GM04503 (cell line): ENCODE measurements at regions not wholly inside any gene's neighbourhood (a gene's known extent, or its start where the extent isn't known, plus 50 kb on each side); places are given as distances from the start of the nearest gene placed in this dataset.
"Not testable (repeated sequence)": the region's sequence is repeated elsewhere in the genome, so short reads cannot be mapped to it uniquely, and the experiment has no call there.

Experiments
- DNase-seq: peaks from one replicate; pipeline ENCODE4 v3.0.0-alpha.2; 2012; ENCODE audit warnings: low read depth

- DNase-seq: no peak
Observed at GRCh38 chrX:96432647-96433046, 252.0 kb upstream of the DIAPH2 start.

GRCh38 chrX:96433409-96434077 lies 251.1 kb upstream of the DIAPH2 start:
- DNase-seq: no peak

GRCh38 chrX:96435378-96436035 lies 249.1 kb upstream of the DIAPH2 start:
- no peak for DNase-seq

- peak; percentile 60 for DNase-seq
Observed at GRCh38 chrX:96436105-96436504, 248.5 kb upstream of the DIAPH2 start.

GRCh38 chrX:96438803-96439202 lies 245.8 kb upstream of the DIAPH2 start:
- DNase-seq: no peak

- no peak for DNase-seq
Observed at GRCh38 chrX:96440941-96441340, 243.7 kb upstream of the DIAPH2 start.

GRCh38 chrX:96445531-96446065 lies 239.0 kb upstream of the DIAPH2 start:
- no peak for DNase-seq

GRCh38 chrX:96446524-96446923 lies 238.1 kb upstream of the DIAPH2 start:
- DNase-seq: no peak

- no peak for DNase-seq
Observed at GRCh38 chrX:96447161-96447560, 237.5 kb upstream of the DIAPH2 start.

GRCh38 chrX:96449191-96449590 lies 235.5 kb upstream of the DIAPH2 start:
- no peak for DNase-seq

GRCh38 chrX:96449896-96450295 lies 234.7 kb upstream of the DIAPH2 start:
- no peak for DNase-seq

GRCh38 chrX:96453139-96453538 lies 231.5 kb upstream of the DIAPH2 start:
- no peak for DNase-seq

- no peak for DNase-seq
Observed at GRCh38 chrX:96455078-96455477, 229.6 kb upstream of the DIAPH2 start.

- no peak for DNase-seq
Observed at GRCh38 chrX:96464880-96465558, 219.6 kb upstream of the DIAPH2 start.

GRCh38 chrX:96474029-96474740 lies 210.5 kb upstream of the DIAPH2 start:
- no peak for DNase-seq

- no peak for DNase-seq
Observed at GRCh38 chrX:96474741-96475125, 209.9 kb upstream of the DIAPH2 start.

- no peak for DNase-seq
Observed at GRCh38 chrX:96480081-96480480, 204.6 kb upstream of the DIAPH2 start.

GRCh38 chrX:96481831-96482230 lies 202.8 kb upstream of the DIAPH2 start:
- DNase-seq: no peak

GRCh38 chrX:96483647-96484160 lies 200.9 kb upstream of the DIAPH2 start:
- DNase-seq: no peak

GRCh38 chrX:96486687-96487086 lies 198.0 kb upstream of the DIAPH2 start:
- DNase-seq: not testable (repeated sequence)

GRCh38 chrX:96502507-96502906 lies 182.1 kb upstream of the DIAPH2 start:
- DNase-seq: no peak

- not testable (repeated sequence) for DNase-seq
Observed at GRCh38 chrX:96529386-96529785, 155.3 kb upstream of the DIAPH2 start.
